HL-60 (cell line): ENCODE measurements at regions not wholly inside any gene's neighbourhood (a gene's known extent, or its start where the extent isn't known, plus 50 kb on each side); places are given as distances from the start of the nearest gene placed in this dataset.

Source experiments
- DNase-seq, 2 experiments: peaks; one replicate each; pipeline ENCODE4 v3.0.0-alpha.2; 2010 to 2020; ENCODE audit warnings: low read depth in 1 of 2, low spot score in 1 of 2
- H3K27ac ChIP-seq: fragments of 250-450 bp; sonication (Bioruptor Pico); replicated peaks from 2 replicates; pipeline ENCODE4 v1.5.1; 2020; ENCODE audit warnings: mild to moderate bottlenecking, moderate library complexity
- H3K27me3 ChIP-seq: fragments of 250-450 bp; sonication (Bioruptor Pico); 2 replicates; pipeline ENCODE4 v1.5.1; 2021; ENCODE audit warnings: mild to moderate bottlenecking, moderate library complexity; ENCODE audit not compliant: insufficient read depth, poor library complexity, severe bottlenecking
- H3K4me3 ChIP-seq: replicated peaks from 2 replicates; pipeline ENCODE4 v1.5.1; 2011; ENCODE audit warnings: mild to moderate bottlenecking, control low read depth, low read length; ENCODE audit not compliant: insufficient read depth
- CTCF ChIP-seq: IDR thresholded peaks from one replicate; pipeline ENCODE4 v1.5.1; 2011; ENCODE audit warnings: low read length, control low read depth, inconsistent platforms; ENCODE audit not compliant: insufficient read depth
- GABPA ChIP-seq: IDR thresholded peaks from 2 replicates; pipeline ENCODE4 v1.6.1; 2012; ENCODE audit warnings: low read depth
- POLR2AphosphoS5 ChIP-seq: IDR thresholded peaks from 2 replicates; pipeline ENCODE4 v1.6.1; 2012; ENCODE audit warnings: low read depth
- REST ChIP-seq: IDR thresholded peaks from 2 replicates; pipeline ENCODE4 v1.6.1; 2012; ENCODE audit warnings: low read depth; ENCODE audit not compliant: insufficient replicate concordance
- SPI1 ChIP-seq: IDR thresholded peaks from 2 replicates; pipeline ENCODE4 v1.6.1; 2012; ENCODE audit warnings: low read depth, mild to moderate bottlenecking, borderline replicate concordance

- TF ChIP-seq POLR2AphosphoS5 (0 out of 2 replicates have a peak, but pooled peaks have one; percentile 29), CTCF (no peak), REST (no peak), GABPA (no peak), SPI1 (peak; percentile 29; the same call in 1 of the 2 replicates)
- peak; percentile 57 to 69 for DNase-seq
- Histone ChIP-seq H3K27ac (peak overlapping the region; percentile 6; the same call in 1 of the 2 replicates), H3K4me3 (no peak overlapping the region), H3K27me3 (no peaks in the 10 kb centered on the region)
These were observed 171.2 kb downstream of the ZNF365 start for GRCh38 chr10:62545160-62546066.

- DNase-seq = no peak
- Histone ChIP-seq H3K4me3 (no peak overlapping the region), H3K27ac (no peak overlapping the region), H3K27me3 (no peaks in the 10 kb centered on the region)
- TF ChIP-seq CTCF (no peak), REST (no peak), GABPA (no peak), SPI1 (no peak), POLR2AphosphoS5 (no peak)
These were observed 174.5 kb downstream of the ZNF365 start for GRCh38 chr10:62548686-62549085.

DNA sequence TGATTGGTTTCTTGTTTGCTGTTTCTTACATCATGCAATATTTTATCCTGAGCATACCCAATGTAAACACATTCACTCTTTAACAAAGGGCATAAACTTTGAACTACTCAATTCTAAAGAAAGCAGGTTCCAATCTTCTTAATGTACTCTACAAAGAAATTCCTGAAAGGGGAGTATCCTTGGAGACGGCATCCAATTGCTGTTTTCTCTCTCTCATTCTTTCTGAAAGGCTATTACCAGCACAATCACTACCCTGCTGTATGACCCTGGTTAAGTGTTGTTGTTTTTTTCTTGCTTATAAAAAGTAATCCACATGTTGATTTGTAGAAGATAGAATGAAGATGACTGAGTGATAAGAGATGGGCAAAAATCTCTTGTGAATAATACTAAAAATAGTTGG, 176.0 kb downstream of the ZNF365 start:
- H3K4me3 ChIP-seq = no peak overlapping the region

More for the DNA sequence above, 176.0 kb downstream of the ZNF365 start:
- no peaks in the 10 kb centered on the region for H3K27me3 ChIP-seq
- no peak overlapping the region for H3K27ac ChIP-seq
- TF ChIP-seq GABPA = no peak
- no peak for TF ChIP-seq SPI1
- no peak for TF ChIP-seq POLR2AphosphoS5
- no peak for TF ChIP-seq CTCF
- TF ChIP-seq REST = no peak
- DNase-seq = no peak
